GM23338 (cell line): ENCODE measurements at regions not wholly inside any gene's neighbourhood (a gene's known extent, or its start where the extent isn't known, plus 50 kb on each side); places are given as distances from the start of the nearest gene placed in this dataset.

Source experiments
- ATAC-seq: fragments of 200-7000 bp; cut with Tn5 transposase; 3 replicates; pipeline ENCODE4 v1.9.1; 2020
- DNase-seq: peaks from one replicate; pipeline ENCODE4 v3.0.0-alpha.2; 2015; ENCODE audit warnings: low spot score
- H2AFZ ChIP-seq: fragments of 200-600 bp; sonication (generic); 2 replicates; pipeline ENCODE4 v1.8.0; 2016; ENCODE audit warnings: antibody characterized with exemption, mild to moderate bottlenecking, moderate library complexity
- H3F3A ChIP-seq: fragments of 200-600 bp; sonication (generic); replicated peaks from 2 replicates; pipeline ENCODE4 v1.8.0; 2017; ENCODE audit warnings: antibody characterized with exemption, mixed run types, low read depth
- H3K27ac ChIP-seq: fragments of 200-600 bp; sonication (generic); 2 replicates; pipeline ENCODE4 v1.6.1; 2016; ENCODE audit warnings: low read depth
- H3K27me3 ChIP-seq: fragments of 200-600 bp; sonication (generic); 2 replicates; pipeline ENCODE4 v1.8.0; 2016; ENCODE audit warnings: mild to moderate bottlenecking, mixed run types, moderate library complexity; ENCODE audit not compliant: insufficient read depth
- H3K36me3 ChIP-seq: fragments of 200-600 bp; sonication (generic); 2 replicates; pipeline ENCODE4 v1.8.0; 2016; ENCODE audit warnings: mild to moderate bottlenecking; ENCODE audit not compliant: insufficient read depth
- H3K4me1 ChIP-seq: fragments of 200-600 bp; sonication (generic); 2 replicates; pipeline ENCODE4 v1.8.0; 2016; ENCODE audit warnings: mild to moderate bottlenecking, moderate library complexity; ENCODE audit not compliant: insufficient read depth
- H3K4me2 ChIP-seq: fragments of 200-600 bp; sonication (generic); 2 replicates; pipeline ENCODE4 v1.7.1; 2017; ENCODE audit warnings: mixed run types
- H3K4me3 ChIP-seq: fragments of 200-600 bp; sonication (generic); 2 replicates; pipeline ENCODE4 v1.6.1; 2016; ENCODE audit warnings: mixed run types
- H3K79me2 ChIP-seq: fragments of 200-600 bp; sonication (generic); replicated peaks from 2 replicates; pipeline ENCODE4 v1.8.0; 2017; ENCODE audit warnings: mild to moderate bottlenecking; ENCODE audit not compliant: insufficient read depth
- H3K9me2 ChIP-seq: fragments of 200-600 bp; sonication (generic); 2 replicates; pipeline ENCODE4 v1.8.0; 2017; ENCODE audit not compliant: insufficient read depth
- H4K20me1 ChIP-seq: fragments of 200-600 bp; sonication (generic); replicated peaks from 2 replicates; pipeline ENCODE4 v1.8.0; 2017; ENCODE audit warnings: mild to moderate bottlenecking; ENCODE audit not compliant: insufficient read depth
- H3K27ac Mint-ChIP-seq: 2 replicates; pipeline ENCODE4 v1.8.0; 2020; ENCODE audit warnings: inconsistent platforms, mild to moderate bottlenecking, moderate library complexity, mixed read lengths
- H3K27me3 Mint-ChIP-seq: 3 replicates; pipeline ENCODE4 v1.8.0; 2022; ENCODE audit warnings: low read depth, mild to moderate bottlenecking, moderate library complexity, mixed read lengths, inconsistent platforms; ENCODE audit not compliant: insufficient read depth, poor library complexity
- H3K36me3 Mint-ChIP-seq: 3 replicates; pipeline ENCODE4 v1.8.0; 2021; ENCODE audit warnings: low read depth, mild to moderate bottlenecking, inconsistent platforms, moderate library complexity, mixed read lengths
- H3K4me1 Mint-ChIP-seq: 3 replicates; pipeline ENCODE4 v1.8.0; 2020; ENCODE audit warnings: mild to moderate bottlenecking, inconsistent platforms, mixed read lengths
- H3K4me3 Mint-ChIP-seq: 3 replicates; pipeline ENCODE4 v1.8.0; 2021; ENCODE audit warnings: moderate library complexity, mild to moderate bottlenecking, inconsistent platforms, mixed read lengths
- H3K9me3 Mint-ChIP-seq: 3 replicates; pipeline ENCODE4 v1.8.0; 2020; ENCODE audit warnings: moderate library complexity, mild to moderate bottlenecking, inconsistent platforms, mixed read lengths
- CREB1 ChIP-seq: fragments of 250-450 bp; sonication (Bioruptor Pico); IDR thresholded peaks from 2 replicates; pipeline ENCODE4 v1.5.0; 2020; ENCODE audit warnings: low read depth, mild to moderate bottlenecking, moderate library complexity
- ETS1 ChIP-seq: IDR thresholded peaks from 2 replicates; pipeline ENCODE4 v1.6.1; 2016; ENCODE audit warnings: antibody characterized with exemption
- EZH2 ChIP-seq: fragments of 200-600 bp; sonication (generic); IDR thresholded peaks from one replicate; pipeline ENCODE4 v1.8.0; 2017; ENCODE audit warnings: antibody characterized with exemption, mild to moderate bottlenecking, low read depth; ENCODE audit not compliant: unreplicated experiment
- EZH2phosphoT487 ChIP-seq: fragments of 200-600 bp; sonication (generic); IDR thresholded peaks from one replicate; pipeline ENCODE4 v1.8.1; 2018; ENCODE audit warnings: antibody characterized with exemption; ENCODE audit not compliant: unreplicated experiment
- JUNB ChIP-seq: IDR thresholded peaks from one replicate; pipeline ENCODE4 v1.6.1; 2016; ENCODE audit warnings: antibody characterized with exemption; ENCODE audit not compliant: unreplicated experiment
- NANOG ChIP-seq: IDR thresholded peaks from 2 replicates; pipeline ENCODE4 v1.6.1; 2016; ENCODE audit warnings: antibody characterized with exemption, borderline replicate concordance
- POLR2AphosphoS5 ChIP-seq: IDR thresholded peaks from 2 replicates; pipeline ENCODE4 v1.6.1; 2016; ENCODE audit warnings: antibody characterized with exemption, low read depth
- REST ChIP-seq: IDR thresholded peaks from one replicate; pipeline ENCODE4 v1.6.1; 2018; ENCODE audit warnings: antibody characterized with exemption; ENCODE audit not compliant: unreplicated experiment
- STAT1 ChIP-seq: IDR thresholded peaks from one replicate; pipeline ENCODE4 v1.6.1; 2016; ENCODE audit warnings: antibody characterized with exemption; ENCODE audit not compliant: unreplicated experiment
- ZNF114 ChIP-seq: fragments of 250-450 bp; sonication (Bioruptor Pico); IDR thresholded peaks from 2 replicates; pipeline ENCODE4 v1.5.0; 2020; ENCODE audit warnings: mild to moderate bottlenecking, moderate library complexity
- ZNF331 ChIP-seq: fragments of 250-450 bp; sonication (Bioruptor Pico); IDR thresholded peaks from 2 replicates; pipeline ENCODE4 v1.5.0; 2020; ENCODE audit warnings: low read depth, mild to moderate bottlenecking, moderate library complexity
- TF ChIP-seq, protein P1 (sequence below): fragments of 250-450 bp; sonication (Bioruptor Pico); IDR thresholded peaks from 2 replicates; pipeline ENCODE4 v1.5.0; 2020; ENCODE audit warnings: mild to moderate bottlenecking, moderate library complexity
- TF ChIP-seq, protein P2 (sequence below), 2 experiments: fragments of 200-600 bp in 1 of 2; sonication (generic) in 1 of 2; conservative IDR thresholded peaks; 2 replicates each; pipeline versions ENCODE4 v1.5.1 to v1.6.1; 2016 to 2017; ENCODE audit warnings: antibody characterized with exemption in 2 of 2, low read depth in 2 of 2, mild to moderate bottlenecking in 2 of 2, moderate library complexity in 1 of 2

DNA sequence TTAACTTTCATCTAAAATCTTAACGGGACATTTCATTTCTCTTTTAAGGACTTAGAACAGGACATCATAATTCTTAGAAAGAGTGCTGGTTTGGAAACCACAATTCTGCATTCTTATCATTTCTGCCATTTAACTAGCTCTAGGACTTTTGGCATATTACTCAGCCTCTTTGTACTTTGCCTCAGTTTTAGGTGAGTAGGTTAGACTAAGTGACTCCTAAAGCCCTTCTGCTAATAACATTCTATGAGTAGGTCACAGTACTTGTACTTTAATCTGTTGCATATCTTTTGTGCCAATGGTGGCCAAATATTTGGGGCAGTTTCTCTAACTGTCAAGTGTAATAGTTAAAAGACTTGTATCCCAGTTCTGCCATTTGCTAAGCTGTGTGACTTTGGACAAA, 115.4 kb upstream of the NUDT6 start:
- DNase-seq, result no peak
- Histone ChIP-seq H3F3A (no peaks in the 10 kb centered on the region), H3K27ac (no peak overlapping the region), H3K36me3 (peaks cover 9% of the 10 kb centered on the region; the same call in 1 of the 2 replicates), H3K79me2 (no peaks in the 10 kb centered on the region), H4K20me1 (no peaks in the 10 kb centered on the region), H3K4me1 (no peaks in the 10 kb centered on the region), H3K4me3 (no peak overlapping the region), H3K27me3 (no peaks in the 10 kb centered on the region), H3K4me2 (no peak overlapping the region), H2AFZ (no peak overlapping the region), H3K9me2 (no peaks in the 10 kb centered on the region)
- H3K9me3 Mint-ChIP-seq, result peaks cover 12% of the 10 kb centered on the region; the same call in 2 of the 3 replicates
- H3K27ac Mint-ChIP-seq, result no peak overlapping the region
- peaks cover 21% of the 10 kb centered on the region for H3K36me3 Mint-ChIP-seq
- peaks cover 7% of the 10 kb centered on the region; the same call in 2 of the 3 replicates for H3K4me1 Mint-ChIP-seq
- TF ChIP-seq, protein P1, sequence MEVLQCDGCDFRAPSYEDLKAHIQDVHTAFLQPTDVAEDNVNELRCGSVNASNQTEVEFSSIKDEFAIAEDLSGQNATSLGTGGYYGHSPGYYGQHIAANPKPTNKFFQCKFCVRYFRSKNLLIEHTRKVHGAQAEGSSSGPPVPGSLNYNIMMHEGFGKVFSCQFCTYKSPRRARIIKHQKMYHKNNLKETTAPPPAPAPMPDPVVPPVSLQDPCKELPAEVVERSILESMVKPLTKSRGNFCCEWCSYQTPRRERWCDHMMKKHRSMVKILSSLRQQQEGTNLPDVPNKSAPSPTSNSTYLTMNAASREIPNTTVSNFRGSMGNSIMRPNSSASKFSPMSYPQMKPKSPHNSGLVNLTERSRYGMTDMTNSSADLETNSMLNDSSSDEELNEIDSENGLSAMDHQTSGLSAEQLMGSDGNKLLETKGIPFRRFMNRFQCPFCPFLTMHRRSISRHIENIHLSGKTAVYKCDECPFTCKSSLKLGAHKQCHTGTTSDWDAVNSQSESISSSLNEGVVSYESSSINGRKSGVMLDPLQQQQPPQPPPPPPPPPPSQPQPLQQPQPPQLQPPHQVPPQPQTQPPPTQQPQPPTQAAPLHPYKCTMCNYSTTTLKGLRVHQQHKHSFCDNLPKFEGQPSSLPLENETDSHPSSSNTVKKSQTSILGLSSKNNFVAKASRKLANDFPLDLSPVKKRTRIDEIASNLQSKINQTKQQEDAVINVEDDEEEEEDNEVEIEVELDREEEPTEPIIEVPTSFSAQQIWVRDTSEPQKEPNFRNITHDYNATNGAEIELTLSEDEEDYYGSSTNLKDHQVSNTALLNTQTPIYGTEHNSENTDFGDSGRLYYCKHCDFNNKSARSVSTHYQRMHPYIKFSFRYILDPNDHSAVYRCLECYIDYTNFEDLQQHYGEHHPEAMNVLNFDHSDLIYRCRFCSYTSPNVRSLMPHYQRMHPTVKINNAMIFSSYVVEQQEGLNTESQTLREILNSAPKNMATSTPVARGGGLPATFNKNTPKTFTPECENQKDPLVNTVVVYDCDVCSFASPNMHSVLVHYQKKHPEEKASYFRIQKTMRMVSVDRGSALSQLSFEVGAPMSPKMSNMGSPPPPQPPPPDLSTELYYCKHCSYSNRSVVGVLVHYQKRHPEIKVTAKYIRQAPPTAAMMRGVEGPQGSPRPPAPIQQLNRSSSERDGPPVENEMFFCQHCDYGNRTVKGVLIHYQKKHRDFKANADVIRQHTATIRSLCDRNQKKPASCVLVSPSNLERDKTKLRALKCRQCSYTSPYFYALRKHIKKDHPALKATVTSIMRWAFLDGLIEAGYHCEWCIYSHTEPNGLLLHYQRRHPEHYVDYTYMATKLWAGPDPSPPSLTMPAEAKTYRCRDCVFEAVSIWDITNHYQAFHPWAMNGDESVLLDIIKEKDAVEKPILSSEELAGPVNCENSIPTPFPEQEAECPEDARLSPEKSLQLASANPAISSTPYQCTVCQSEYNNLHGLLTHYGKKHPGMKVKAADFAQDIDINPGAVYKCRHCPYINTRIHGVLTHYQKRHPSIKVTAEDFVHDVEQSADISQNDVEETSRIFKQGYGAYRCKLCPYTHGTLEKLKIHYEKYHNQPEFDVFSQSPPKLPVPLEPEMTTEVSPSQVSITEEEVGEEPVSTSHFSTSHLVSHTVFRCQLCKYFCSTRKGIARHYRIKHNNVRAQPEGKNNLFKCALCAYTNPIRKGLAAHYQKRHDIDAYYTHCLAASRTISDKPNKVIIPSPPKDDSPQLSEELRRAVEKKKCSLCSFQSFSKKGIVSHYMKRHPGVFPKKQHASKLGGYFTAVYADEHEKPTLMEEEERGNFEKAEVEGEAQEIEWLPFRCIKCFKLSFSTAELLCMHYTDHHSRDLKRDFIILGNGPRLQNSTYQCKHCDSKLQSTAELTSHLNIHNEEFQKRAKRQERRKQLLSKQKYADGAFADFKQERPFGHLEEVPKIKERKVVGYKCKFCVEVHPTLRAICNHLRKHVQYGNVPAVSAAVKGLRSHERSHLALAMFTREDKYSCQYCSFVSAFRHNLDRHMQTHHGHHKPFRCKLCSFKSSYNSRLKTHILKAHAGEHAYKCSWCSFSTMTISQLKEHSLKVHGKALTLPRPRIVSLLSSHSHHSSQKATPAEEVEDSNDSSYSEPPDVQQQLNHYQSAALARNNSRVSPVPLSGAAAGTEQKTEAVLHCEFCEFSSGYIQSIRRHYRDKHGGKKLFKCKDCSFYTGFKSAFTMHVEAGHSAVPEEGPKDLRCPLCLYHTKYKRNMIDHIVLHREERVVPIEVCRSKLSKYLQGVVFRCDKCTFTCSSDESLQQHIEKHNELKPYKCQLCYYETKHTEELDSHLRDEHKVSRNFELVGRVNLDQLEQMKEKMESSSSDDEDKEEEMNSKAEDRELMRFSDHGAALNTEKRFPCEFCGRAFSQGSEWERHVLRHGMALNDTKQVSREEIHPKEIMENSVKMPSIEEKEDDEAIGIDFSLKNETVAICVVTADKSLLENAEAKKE (CRISPR knock-in tag), result no peak
- TF ChIP-seq ZNF114 (CRISPR knock-in tag), result no peak
- no peak for TF ChIP-seq CREB1 (CRISPR knock-in tag)
- TF ChIP-seq ETS1, result no peak
- no peak for TF ChIP-seq REST
- no peak for TF ChIP-seq JUNB
- no peak for TF ChIP-seq POLR2AphosphoS5
- TF ChIP-seq NANOG, result no peak
- TF ChIP-seq, protein P2, sequence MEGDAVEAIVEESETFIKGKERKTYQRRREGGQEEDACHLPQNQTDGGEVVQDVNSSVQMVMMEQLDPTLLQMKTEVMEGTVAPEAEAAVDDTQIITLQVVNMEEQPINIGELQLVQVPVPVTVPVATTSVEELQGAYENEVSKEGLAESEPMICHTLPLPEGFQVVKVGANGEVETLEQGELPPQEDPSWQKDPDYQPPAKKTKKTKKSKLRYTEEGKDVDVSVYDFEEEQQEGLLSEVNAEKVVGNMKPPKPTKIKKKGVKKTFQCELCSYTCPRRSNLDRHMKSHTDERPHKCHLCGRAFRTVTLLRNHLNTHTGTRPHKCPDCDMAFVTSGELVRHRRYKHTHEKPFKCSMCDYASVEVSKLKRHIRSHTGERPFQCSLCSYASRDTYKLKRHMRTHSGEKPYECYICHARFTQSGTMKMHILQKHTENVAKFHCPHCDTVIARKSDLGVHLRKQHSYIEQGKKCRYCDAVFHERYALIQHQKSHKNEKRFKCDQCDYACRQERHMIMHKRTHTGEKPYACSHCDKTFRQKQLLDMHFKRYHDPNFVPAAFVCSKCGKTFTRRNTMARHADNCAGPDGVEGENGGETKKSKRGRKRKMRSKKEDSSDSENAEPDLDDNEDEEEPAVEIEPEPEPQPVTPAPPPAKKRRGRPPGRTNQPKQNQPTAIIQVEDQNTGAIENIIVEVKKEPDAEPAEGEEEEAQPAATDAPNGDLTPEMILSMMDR (conservative IDR thresholded peaks at IDR 0.05; ENCODE audit: low read depth in 2 of 2), result no peak
- TF ChIP-seq EZH2, result no peak
- TF ChIP-seq EZH2phosphoT487, result no peak
- no peak for TF ChIP-seq STAT1
- no peak for TF ChIP-seq ZNF331
- no peak for ATAC-seq
- peaks cover 1% of the 10 kb centered on the region for H3K27me3 Mint-ChIP-seq
- no peak overlapping the region for H3K4me3 Mint-ChIP-seq
